ENCODE measurements at regions not wholly inside any gene's neighbourhood (a gene's known extent, or its start where the extent isn't known, plus 50 kb on each side); places are given as distances from the start of the nearest gene placed in this dataset.

DNA sequence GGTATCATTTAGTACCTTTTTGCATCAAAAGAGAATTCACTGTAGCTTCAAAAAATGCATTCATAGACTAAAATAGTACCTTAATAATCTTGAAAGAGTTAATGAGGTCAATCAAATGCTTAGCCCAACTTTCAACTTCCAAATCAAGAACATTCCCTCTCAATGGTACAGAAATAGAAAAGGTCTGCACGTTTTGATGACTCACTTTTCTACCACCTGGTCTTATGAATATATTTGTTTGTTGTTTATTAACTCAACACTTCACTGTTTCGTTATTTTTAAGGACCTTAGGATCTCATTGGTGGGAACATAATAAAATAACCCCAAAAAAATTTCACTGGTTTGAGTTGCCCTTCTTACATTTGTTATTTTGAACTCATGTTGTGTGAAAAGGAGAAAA lies 229.5 kb downstream of the MEF2C start (continued):
- TF ChIP-seq, protein P1, sequence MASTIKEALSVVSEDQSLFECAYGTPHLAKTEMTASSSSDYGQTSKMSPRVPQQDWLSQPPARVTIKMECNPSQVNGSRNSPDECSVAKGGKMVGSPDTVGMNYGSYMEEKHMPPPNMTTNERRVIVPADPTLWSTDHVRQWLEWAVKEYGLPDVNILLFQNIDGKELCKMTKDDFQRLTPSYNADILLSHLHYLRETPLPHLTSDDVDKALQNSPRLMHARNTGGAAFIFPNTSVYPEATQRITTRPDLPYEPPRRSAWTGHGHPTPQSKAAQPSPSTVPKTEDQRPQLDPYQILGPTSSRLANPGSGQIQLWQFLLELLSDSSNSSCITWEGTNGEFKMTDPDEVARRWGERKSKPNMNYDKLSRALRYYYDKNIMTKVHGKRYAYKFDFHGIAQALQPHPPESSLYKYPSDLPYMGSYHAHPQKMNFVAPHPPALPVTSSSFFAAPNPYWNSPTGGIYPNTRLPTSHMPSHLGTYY (CRISPR knock-in tag; IDR thresholded peaks at IDR 0.05), result no peak
- TF ChIP-seq ELF4 (CRISPR knock-in tag; IDR thresholded peaks at IDR 0.05; ENCODE audit: low read depth) (no peak), SOX15 (CRISPR knock-in tag; IDR thresholded peaks at IDR 0.05) (no peak)
- TF ChIP-seq, protein P2, sequence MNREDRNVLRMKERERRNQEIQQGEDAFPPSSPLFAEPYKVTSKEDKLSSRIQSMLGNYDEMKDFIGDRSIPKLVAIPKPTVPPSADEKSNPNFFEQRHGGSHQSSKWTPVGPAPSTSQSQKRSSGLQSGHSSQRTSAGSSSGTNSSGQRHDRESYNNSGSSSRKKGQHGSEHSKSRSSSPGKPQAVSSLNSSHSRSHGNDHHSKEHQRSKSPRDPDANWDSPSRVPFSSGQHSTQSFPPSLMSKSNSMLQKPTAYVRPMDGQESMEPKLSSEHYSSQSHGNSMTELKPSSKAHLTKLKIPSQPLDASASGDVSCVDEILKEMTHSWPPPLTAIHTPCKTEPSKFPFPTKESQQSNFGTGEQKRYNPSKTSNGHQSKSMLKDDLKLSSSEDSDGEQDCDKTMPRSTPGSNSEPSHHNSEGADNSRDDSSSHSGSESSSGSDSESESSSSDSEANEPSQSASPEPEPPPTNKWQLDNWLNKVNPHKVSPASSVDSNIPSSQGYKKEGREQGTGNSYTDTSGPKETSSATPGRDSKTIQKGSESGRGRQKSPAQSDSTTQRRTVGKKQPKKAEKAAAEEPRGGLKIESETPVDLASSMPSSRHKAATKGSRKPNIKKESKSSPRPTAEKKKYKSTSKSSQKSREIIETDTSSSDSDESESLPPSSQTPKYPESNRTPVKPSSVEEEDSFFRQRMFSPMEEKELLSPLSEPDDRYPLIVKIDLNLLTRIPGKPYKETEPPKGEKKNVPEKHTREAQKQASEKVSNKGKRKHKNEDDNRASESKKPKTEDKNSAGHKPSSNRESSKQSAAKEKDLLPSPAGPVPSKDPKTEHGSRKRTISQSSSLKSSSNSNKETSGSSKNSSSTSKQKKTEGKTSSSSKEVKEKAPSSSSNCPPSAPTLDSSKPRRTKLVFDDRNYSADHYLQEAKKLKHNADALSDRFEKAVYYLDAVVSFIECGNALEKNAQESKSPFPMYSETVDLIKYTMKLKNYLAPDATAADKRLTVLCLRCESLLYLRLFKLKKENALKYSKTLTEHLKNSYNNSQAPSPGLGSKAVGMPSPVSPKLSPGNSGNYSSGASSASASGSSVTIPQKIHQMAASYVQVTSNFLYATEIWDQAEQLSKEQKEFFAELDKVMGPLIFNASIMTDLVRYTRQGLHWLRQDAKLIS (CRISPR knock-in tag; IDR thresholded peaks at IDR 0.05; ENCODE audit: borderline replicate concordance), result no peak

DNA sequence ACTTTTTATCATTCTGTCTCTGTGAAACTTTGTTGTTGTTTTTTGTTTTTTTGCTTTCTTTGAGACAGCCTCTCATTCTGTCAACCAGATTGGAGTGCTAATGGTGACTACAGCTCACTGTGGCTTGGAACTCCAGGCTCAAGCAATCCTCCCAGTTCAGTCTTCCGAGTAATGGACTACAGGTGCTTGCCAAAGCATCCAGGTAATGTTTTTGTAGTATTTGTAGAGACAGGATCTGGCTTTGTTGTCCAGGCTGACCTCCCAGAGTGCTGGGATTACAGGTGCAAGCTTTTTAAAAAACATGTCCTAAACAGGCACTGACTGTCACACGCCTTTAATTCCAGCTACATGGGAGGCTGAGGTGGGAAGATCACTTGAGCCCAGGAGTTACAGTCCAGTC lies 235.1 kb downstream of the MEF2C start:
- no peak overlapping the region for H3K4me3 Mint-ChIP-seq
- no peaks in the 10 kb centered on the region for H3K36me3 Mint-ChIP-seq
- POLR2A ChIA-PET, result no interaction called here
- no peak for DNase-seq (ENCODE audit: low spot score)
- TF ChIP-seq, protein P3, sequence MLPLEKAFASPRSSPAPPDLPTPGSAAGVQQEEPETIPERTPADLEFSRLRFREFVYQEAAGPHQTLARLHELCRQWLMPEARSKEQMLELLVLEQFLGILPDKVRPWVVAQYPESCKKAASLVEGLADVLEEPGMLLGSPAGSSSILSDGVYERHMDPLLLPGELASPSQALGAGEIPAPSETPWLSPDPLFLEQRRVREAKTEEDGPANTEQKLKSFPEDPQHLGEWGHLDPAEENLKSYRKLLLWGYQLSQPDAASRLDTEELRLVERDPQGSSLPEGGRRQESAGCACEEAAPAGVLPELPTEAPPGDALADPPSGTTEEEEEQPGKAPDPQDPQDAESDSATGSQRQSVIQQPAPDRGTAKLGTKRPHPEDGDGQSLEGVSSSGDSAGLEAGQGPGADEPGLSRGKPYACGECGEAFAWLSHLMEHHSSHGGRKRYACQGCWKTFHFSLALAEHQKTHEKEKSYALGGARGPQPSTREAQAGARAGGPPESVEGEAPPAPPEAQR (CRISPR knock-in tag; IDR thresholded peaks at IDR 0.05), result no peak
- TF ChIP-seq, protein P4, sequence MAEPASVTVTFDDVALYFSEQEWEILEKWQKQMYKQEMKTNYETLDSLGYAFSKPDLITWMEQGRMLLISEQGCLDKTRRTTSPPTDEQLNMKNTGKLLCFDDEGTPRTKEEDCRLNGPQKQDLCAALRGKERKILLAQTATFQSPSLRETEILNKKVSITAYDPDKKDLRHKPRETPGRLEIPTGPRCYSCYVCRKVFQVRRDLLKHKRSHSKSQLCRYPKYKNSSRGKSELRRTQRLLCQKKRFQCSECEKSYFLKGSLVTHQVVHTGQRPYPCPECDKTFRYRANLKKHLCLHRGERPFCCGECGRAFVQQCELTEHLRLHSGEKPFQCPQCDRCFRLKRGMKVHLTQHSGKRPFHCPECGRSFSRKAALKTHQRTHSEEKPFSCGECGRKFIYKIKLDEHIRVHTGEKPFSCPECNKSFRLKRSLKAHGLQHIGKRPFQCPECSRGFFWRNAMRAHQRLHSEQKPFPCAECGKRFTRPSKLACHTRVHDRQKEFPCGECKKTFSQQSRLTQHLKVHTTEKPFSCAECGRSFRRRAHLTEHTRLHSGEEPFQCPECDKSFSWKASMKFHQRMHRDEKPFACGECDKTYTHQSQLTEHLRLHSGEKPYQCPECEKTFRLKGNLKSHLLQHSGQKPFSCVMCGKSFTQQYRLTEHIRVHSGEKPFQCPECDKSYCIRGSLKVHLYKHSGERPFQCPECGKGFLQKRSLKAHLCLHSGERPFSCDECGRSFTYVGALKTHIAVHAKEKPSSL (CRISPR knock-in tag; conservative IDR thresholded peaks at IDR 0.05), result no peak
- no peak for ATAC-seq
- H3K27me3 Mint-ChIP-seq (ENCODE audit: low read depth), result peaks cover 4% of the 10 kb centered on the region; the same call in 1 of the 2 replicates
- no peak overlapping the region for H3K27ac Mint-ChIP-seq
- H3K9me3 Mint-ChIP-seq, result no peaks in the 10 kb centered on the region
- H3K4me1 Mint-ChIP-seq, result no peaks in the 10 kb centered on the region
- CTCF ChIA-PET, result interaction anchor here (0.6 to 1.1 kb wide), 2 partner anchors 18 to 45 kb away, joined by 3 read pairs; no protein-coding TSS in a partner anchor

DNA sequence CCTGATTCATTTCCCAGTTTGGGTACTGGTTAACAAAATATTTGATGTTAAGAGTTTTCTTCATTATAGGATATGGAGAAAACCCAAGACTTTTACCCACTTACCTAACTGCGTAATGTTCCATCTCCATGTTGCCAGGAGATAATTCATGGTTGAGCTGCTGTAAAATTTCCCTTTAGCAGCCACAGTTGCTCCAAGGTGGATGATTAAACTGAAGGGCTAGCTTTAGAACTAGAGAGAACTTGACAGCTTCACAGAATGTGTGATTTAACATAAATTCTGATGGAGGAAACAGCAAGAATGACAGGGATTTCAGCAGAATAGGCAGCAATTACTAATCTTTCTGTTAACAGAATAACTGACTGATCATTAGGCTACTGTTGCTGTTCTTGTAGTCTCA lies 236.1 kb downstream of the MEF2C start:
- Mint-ChIP-seq H3K4me1 (no peaks in the 10 kb centered on the region), H3K36me3 (no peaks in the 10 kb centered on the region), H3K27me3 (ENCODE audit: low read depth) (peaks cover 4% of the 10 kb centered on the region; the same call in 1 of the 2 replicates), H3K4me3 (no peak overlapping the region), H3K27ac (no peak overlapping the region), H3K9me3 (no peaks in the 10 kb centered on the region)
- DNase-seq (ENCODE audit: low spot score) (no peak), ATAC-seq (no peak)
- ChIA-PET CTCF (no interaction called here), POLR2A (interaction anchor here (0.6 kb wide), 1 partner anchor 245 kb away, joined by 6 read pairs; no protein-coding TSS in a partner anchor)
- TF ChIP-seq OVOL2 (CRISPR knock-in tag; IDR thresholded peaks at IDR 0.05; ENCODE audit: borderline replicate concordance) (no peak), SP1 (CRISPR knock-in tag; conservative IDR thresholded peaks at IDR 0.05) (no peak)

DNA sequence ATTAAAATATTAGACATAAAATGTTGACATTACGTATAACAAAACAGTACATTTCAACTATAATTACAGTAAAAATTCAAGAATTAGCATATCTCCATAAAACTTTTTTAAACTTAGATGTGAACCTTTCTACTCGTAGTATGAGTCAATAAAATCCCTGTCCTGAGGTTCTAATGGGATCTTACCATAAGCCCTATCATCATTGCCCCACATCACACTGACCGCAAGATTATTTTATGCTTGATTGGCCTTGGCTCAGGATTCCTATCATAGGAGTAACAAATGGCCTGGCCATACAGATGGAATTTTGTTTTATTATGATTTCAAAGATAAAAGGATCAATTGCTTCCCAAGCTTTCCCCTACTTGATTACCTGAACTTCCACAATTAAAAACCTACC lies 238.3 kb downstream of the MEF2C start:
- peaks cover 4% of the 10 kb centered on the region; the same call in 1 of the 2 replicates for H3K27me3 Mint-ChIP-seq (ENCODE audit: low read depth)
- H3K9me3 Mint-ChIP-seq, result no peaks in the 10 kb centered on the region
- no peak for ATAC-seq
- DNase-seq (ENCODE audit: low spot score), result no peak
- POLR2A ChIA-PET, result no interaction called here
- TF ChIP-seq GTF2I (CRISPR knock-in tag; conservative IDR thresholded peaks at IDR 0.05) (no peak), ZNF121 (CRISPR knock-in tag; IDR thresholded peaks at IDR 0.05) (no peak), SMAD3 (CRISPR knock-in tag; IDR thresholded peaks at IDR 0.05; ENCODE audit: borderline replicate concordance) (no peak), ZNF232 (CRISPR knock-in tag; IDR thresholded peaks at IDR 0.05) (no peak), SMAD4 (CRISPR knock-in tag; IDR thresholded peaks at IDR 0.05) (no peak)
- TF ChIP-seq, protein P5, sequence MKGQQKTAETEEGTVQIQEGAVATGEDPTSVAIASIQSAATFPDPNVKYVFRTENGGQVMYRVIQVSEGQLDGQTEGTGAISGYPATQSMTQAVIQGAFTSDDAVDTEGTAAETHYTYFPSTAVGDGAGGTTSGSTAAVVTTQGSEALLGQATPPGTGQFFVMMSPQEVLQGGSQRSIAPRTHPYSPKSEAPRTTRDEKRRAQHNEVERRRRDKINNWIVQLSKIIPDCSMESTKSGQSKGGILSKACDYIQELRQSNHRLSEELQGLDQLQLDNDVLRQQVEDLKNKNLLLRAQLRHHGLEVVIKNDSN (CRISPR knock-in tag; IDR thresholded peaks at IDR 0.05), result no peak
- TF ChIP-seq, protein P6, sequence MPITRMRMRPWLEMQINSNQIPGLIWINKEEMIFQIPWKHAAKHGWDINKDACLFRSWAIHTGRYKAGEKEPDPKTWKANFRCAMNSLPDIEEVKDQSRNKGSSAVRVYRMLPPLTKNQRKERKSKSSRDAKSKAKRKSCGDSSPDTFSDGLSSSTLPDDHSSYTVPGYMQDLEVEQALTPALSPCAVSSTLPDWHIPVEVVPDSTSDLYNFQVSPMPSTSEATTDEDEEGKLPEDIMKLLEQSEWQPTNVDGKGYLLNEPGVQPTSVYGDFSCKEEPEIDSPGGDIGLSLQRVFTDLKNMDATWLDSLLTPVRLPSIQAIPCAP (CRISPR knock-in tag; IDR thresholded peaks at IDR 0.05), result no peak
- H3K36me3 Mint-ChIP-seq, result no peaks in the 10 kb centered on the region
- no peak overlapping the region for H3K4me3 Mint-ChIP-seq
- no peak overlapping the region for H3K27ac Mint-ChIP-seq
- no peaks in the 10 kb centered on the region for H3K4me1 Mint-ChIP-seq
- CTCF ChIA-PET, result no interaction called here
